AG09309 (cell line): ENCODE measurements at regions not wholly inside any gene's neighbourhood (a gene's known extent, or its start where the extent isn't known, plus 50 kb on each side); places are given as distances from the start of the nearest gene placed in this dataset.
"Not testable (repeated sequence)": the region's sequence is repeated elsewhere in the genome, so short reads cannot be mapped to it uniquely, and the experiment has no call there.

ENCODE experiments used
- DNase-seq: peaks from one replicate; pipeline ENCODE4 v3.0.0-alpha.2; 2010; ENCODE audit warnings: low read depth
- H3K4me3 ChIP-seq: 2 replicates; pipeline ENCODE4 v1.5.1; 2011; ENCODE audit warnings: mild to moderate bottlenecking, low read depth, low read length, moderate library complexity; ENCODE audit not compliant: control insufficient read depth
- CTCF ChIP-seq: IDR thresholded peaks from 2 replicates; pipeline ENCODE4 v1.5.1; 2011; ENCODE audit warnings: mild to moderate bottlenecking, low read depth, low read length, inconsistent platforms; ENCODE audit not compliant: insufficient read depth, control insufficient read depth; ENCODE audit errors: missing control alignments

GRCh38 chrX:114050075-114050796 is 533.6 kb upstream of the HTR2C start:
- no peak for DNase-seq
- TF ChIP-seq CTCF: no peak
- no peak overlapping the region for H3K4me3 ChIP-seq

- no peak overlapping the region for H3K4me3 ChIP-seq
- DNase-seq: no peak
- no peak for TF ChIP-seq CTCF
Measured at GRCh38 chrX:114049063-114049462, 534.8 kb upstream of the HTR2C start.

GRCh38 chrX:114047558-114047957 is 536.3 kb upstream of the HTR2C start:
- H3K4me3 ChIP-seq: no peak overlapping the region
- no peak for DNase-seq
- TF ChIP-seq CTCF: no peak

- no peak overlapping the region for H3K4me3 ChIP-seq
Measured at GRCh38 chrX:114046695-114047279, 537.1 kb upstream of the HTR2C start.

GRCh38 chrX:114041470-114041869 is 542.4 kb upstream of the HTR2C start:
- DNase-seq, H3K4me3 ChIP-seq: not testable (repeated sequence)

More at GRCh38 chrX:114046695-114047279, 537.1 kb upstream of the HTR2C start:
- no peak for TF ChIP-seq CTCF
- DNase-seq: no peak

- not testable (repeated sequence) for H3K4me3 ChIP-seq, DNase-seq
Measured at GRCh38 chrX:114040661-114041269, 543.1 kb upstream of the HTR2C start.

- not testable (repeated sequence) for H3K4me3 ChIP-seq, DNase-seq
Measured at GRCh38 chrX:114040111-114040510, 543.8 kb upstream of the HTR2C start.

GRCh38 chrX:114038358-114038757 is 545.5 kb upstream of the HTR2C start:
- H3K4me3 ChIP-seq: no peak overlapping the region
- TF ChIP-seq CTCF: no peak
- DNase-seq: no peak
